Lower leg skin (tissue), 4 donors: ENCODE measurements at regions not wholly inside any gene's neighbourhood (a gene's known extent, or its start where the extent isn't known, plus 50 kb on each side); places are given as distances from the start of the nearest gene placed in this dataset.

ENCODE experiments used
- DNase-seq, 2 donors: peaks; one replicate each; pipeline ENCODE4 v3.0.0-alpha.2; 2019; ENCODE audit warnings: low spot score in 2 of 2
- H3K4me3 ChIP-seq: fragments of 200-600 bp; sonication (generic); 2 replicates; pipeline ENCODE4 v1.5.1; 2017; ENCODE audit warnings: mild to moderate bottlenecking, low read depth; ENCODE audit not compliant: poor library complexity, severe bottlenecking
- POLR2A ChIP-seq, 2 donors: fragments of 450-650 bp; IDR thresholded peaks; one replicate each; pipeline ENCODE4 v1.6.1; 2016 to 2017; ENCODE audit warnings: antibody characterized with exemption in 2 of 2, mild to moderate bottlenecking in 1 of 2, moderate library complexity in 1 of 2
- WGBS, 2 donors: methylation state at CpG; one replicate each; pipeline ENCODE4 v1.1.5; 2018; 5-methylcytosine and 5-hydroxymethylcytosine counted together
- intact Hi-C: fragments of 100-400 bp; cut with DNase I; formaldehyde crosslinking; loops from one replicate; pipeline ENCODE4 v1.15.0; 2023; ENCODE audit warnings: low total_unique reads
- TF ChIP-seq, protein P1 (sequence below), 3 donors: fragments of 450-650 bp; IDR thresholded peaks; one replicate each; pipeline ENCODE4 v1.5.1; 2016; ENCODE audit warnings: antibody characterized with exemption in 3 of 3, mild to moderate bottlenecking in 3 of 3, moderate library complexity in 2 of 3

DNA sequence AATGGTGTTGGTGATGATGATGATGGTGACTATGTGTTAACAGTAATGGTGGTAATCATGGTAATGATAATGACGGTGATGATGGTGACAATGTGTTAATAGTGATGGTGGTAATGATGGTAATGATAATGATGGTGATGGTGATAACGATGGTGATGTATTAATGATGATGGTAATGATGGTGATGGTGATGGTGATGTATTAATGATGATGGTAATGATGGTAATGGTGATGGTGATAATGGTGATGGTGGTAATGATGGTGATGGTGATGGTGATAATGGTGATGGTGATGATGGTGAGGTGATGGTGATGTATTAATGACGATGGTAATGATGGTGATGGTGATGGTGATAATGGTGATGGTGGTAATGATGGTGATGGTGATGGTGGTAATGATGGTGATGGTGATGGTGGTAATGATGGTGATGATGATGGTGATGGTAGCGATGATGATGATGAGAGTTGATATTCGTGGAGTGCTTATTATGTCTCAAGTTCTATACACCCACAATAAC, 212.8 kb upstream of the NCKAP5 start:
- intact Hi-C loops = no loop called here
- no peak for DNase-seq
- TF ChIP-seq POLR2A (IDR thresholded peaks at IDR 0.05) = no peak
- TF ChIP-seq, protein P1, sequence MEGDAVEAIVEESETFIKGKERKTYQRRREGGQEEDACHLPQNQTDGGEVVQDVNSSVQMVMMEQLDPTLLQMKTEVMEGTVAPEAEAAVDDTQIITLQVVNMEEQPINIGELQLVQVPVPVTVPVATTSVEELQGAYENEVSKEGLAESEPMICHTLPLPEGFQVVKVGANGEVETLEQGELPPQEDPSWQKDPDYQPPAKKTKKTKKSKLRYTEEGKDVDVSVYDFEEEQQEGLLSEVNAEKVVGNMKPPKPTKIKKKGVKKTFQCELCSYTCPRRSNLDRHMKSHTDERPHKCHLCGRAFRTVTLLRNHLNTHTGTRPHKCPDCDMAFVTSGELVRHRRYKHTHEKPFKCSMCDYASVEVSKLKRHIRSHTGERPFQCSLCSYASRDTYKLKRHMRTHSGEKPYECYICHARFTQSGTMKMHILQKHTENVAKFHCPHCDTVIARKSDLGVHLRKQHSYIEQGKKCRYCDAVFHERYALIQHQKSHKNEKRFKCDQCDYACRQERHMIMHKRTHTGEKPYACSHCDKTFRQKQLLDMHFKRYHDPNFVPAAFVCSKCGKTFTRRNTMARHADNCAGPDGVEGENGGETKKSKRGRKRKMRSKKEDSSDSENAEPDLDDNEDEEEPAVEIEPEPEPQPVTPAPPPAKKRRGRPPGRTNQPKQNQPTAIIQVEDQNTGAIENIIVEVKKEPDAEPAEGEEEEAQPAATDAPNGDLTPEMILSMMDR (IDR thresholded peaks at IDR 0.05) = no peak
- no peak overlapping the region for H3K4me3 ChIP-seq
- 74 to 80% methylated on average over 5 of the region's 5 CpGs for WGBS, 2 donors

DNA sequence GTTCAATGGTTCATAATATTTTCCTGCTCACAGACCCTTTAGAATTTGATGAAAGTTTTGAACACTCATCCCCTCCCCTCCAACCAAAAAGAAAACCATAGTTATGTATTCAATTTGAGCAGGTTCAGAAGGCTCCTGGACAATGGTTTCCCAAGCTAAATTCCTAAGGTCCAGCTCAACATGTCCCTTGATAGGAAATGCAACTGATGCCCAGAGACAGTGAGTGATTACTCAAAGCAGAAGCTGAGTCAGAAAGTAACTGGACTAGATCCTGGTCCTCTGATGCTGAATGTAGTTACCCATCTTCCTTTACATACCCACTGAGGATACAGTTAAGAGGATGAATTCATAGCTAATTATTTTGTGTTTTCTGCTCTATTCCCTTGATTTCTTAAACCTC, 218.9 kb upstream of the NCKAP5 start:
- DNase-seq = no peak
- intact Hi-C loops = no loop called here
- no peak for TF ChIP-seq POLR2A (IDR thresholded peaks at IDR 0.05)
- TF ChIP-seq, protein P1 (IDR thresholded peaks at IDR 0.05) = no peak
- no peak overlapping the region for H3K4me3 ChIP-seq

DNA sequence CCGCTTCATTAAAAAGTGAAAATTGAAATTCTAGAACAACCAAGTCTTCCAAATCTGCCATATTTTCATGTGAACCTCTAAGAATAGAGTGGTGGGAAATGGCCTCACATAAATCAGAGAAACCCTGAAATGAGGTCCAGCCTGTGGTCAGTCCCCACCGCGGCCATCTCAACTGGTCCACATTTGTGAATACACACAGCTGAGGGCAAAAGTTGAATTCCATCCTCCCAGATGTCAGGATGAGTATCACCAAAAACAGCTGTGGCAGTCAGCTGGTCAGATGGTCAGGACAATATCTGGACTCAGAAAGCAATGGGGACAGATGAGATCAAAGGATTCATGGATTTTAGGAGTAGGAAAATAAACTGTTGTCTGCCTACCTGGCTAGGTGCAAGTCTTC, 219.4 kb upstream of the NCKAP5 start:
- DNase-seq = no peak
- TF ChIP-seq POLR2A (IDR thresholded peaks at IDR 0.05) = no peak
- TF ChIP-seq, protein P1 (IDR thresholded peaks at IDR 0.05) = no peak
- 97% methylated on average over 3 of the region's 3 CpGs for WGBS, 2 donors
- intact Hi-C loops = no loop called here
- no peak overlapping the region for H3K4me3 ChIP-seq

- TF ChIP-seq, protein P1 (IDR thresholded peaks at IDR 0.05) = no peak
- no peak for TF ChIP-seq POLR2A (IDR thresholded peaks at IDR 0.05)
- intact Hi-C loops = no loop called here
- DNase-seq = no peak
- H3K4me3 ChIP-seq = no peak overlapping the region
- 42 to 60% methylated on average over 1 of the region's 1 CpG for WGBS, 2 donors
Observed at GRCh38 chr2:133788386-133788785, 220.1 kb upstream of the NCKAP5 start.

DNA sequence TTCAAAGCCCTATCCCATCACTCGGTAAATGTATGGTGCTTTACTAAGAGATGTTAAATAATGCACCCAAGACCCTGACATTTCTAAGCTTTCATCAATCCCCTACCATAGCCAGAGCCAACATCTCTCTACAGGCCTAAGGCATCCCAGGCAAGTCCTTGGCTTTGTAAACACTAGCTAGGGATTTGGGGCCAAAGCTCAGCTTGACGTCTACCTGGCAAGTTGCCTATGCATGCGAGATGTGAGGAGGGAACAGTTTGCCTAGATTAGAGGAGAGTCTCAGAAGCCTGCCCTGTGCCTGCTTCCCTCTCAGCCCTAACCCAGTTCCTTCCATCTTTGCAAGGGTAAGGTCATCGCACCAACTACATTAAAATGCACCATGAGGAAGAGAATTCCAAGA, 221.5 kb upstream of the NCKAP5 start:
- no peak for DNase-seq
- H3K4me3 ChIP-seq = no peak overlapping the region
- WGBS, 2 donors = 53 to 61% methylated on average over 4 of the region's 4 CpGs
- TF ChIP-seq POLR2A (IDR thresholded peaks at IDR 0.05) = no peak
- TF ChIP-seq, protein P1 (IDR thresholded peaks at IDR 0.05) = no peak
- intact Hi-C loops = no loop called here

DNA sequence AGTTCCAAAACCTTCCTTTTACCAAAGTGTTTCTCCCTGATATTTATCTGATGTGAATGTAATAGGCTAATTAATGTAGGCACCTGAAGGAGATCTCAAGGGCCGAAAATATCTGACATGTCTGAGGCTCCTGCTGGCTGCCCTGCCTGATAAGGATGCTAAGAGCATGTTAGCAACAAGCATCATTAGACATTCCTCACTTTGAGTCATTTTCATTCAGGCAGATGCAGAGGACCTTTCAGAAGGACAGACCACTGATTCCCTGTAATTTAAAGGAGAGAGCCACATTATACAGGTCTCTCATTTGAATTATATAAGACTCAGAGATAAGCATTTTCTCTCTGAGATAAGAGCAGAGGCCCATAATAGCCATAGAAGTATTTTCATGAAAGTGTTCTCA, 222.4 kb upstream of the NCKAP5 start:
- no peak overlapping the region for H3K4me3 ChIP-seq
- DNase-seq = no peak
- WGBS, 2 donors = 76 to 94% methylated on average over 1 of the region's 1 CpG
- intact Hi-C loops = no loop called here
- TF ChIP-seq, protein P1 (IDR thresholded peaks at IDR 0.05) = no peak
- TF ChIP-seq POLR2A (IDR thresholded peaks at IDR 0.05) = no peak
